ENCODE measurements at regions not wholly inside any gene's neighbourhood (a gene's known extent, or its start where the extent isn't known, plus 50 kb on each side); places are given as distances from the start of the nearest gene placed in this dataset.
"Not testable (repeated sequence)": the region's sequence is repeated elsewhere in the genome, so short reads cannot be mapped to it uniquely, and the experiment has no call there.

DNA sequence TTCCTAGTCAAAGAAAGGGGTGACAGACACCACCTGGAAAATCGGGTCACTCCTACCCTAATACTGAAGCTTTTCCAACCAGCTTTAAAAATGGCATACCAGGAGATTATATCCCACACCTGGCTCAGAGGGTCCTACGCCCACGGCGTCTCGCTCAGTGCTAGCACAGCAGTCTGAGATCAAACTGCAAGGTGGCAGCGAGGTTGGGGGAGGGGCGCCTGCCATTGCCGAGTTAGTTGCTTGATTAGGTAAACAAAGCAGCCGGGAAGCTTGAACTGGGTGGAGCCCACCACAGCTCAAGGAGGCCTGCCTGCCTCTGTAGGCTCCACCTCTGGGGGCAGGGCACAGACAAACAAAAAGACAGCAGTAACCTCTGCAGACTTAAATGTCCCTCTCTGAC lies 127.1 kb downstream of the NXPE2 start:
- not testable (repeated sequence) for DNase-seq

DNA sequence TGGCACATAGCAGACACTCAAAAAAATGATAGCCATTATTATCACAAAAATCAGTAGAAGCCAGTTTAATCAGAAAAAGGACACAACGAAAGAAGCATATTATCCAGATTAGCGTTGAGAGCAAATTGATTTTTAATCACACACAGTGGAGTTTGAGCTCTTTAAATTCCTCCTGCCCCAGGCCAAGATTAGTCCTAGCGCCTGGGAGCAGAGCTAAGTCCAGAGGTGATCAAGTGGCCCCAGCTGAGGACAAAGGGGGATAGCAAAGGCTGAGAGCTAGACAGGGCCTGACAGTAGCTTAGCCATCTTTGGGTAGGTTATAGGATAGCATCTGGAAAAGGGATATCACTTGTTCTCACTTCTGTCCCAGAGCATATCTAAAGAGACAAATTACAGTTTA lies 133.6 kb downstream of the NXPE2 start:
- no peak for DNase-seq

DNA sequence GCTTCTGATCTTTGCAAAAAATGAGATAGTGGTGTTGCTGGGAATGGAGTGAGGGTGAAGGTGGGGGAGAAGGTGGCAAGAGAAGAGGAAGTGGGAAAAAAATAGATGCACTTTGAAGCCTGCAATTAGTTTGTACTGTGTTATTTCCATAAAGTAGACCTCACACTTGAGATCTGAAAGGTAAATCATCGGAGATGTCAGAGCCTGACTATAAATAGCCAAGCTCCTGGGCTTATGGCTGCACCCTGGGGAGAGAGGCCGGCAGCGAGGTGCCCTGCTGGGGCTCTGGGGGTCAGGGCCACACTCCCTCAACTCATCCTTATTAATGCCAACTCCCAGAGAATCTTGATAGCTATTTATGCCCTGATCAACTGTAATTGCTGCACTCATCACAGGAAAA lies 134.4 kb downstream of the NXPE2 start:
- DNase-seq = no peak

GRCh38 chr11:114813189-114813718 lies 134.9 kb downstream of the NXPE2 start:
- DNase-seq = no peak

GRCh38 chr11:114815176-114815575 lies 136.8 kb downstream of the NXPE2 start:
- no peak for DNase-seq

DNA sequence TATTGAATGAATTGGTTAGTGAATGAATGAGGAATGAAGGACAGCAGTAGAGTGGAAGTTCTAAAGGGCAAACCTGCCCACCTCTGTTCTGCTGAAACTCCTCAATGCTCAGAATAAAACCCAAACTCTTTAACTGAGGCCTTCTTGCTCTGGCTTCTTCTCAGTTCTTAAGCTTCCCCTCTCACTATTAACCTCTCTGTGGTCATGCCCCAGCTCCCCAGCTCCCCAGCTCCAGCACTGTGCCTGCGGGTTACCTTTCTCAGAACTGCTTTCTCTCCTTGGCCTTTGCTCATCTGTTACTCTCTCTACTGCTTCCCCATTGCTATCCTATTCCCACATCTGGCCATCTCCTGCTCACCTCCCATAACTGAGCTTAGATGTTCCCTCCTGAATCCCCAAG lies 137.4 kb downstream of the NXPE2 start:
- no peak for DNase-seq

- DNase-seq = no peak
These were observed 138.5 kb downstream of the NXPE2 start for GRCh38 chr11:114816791-114817190.

DNA sequence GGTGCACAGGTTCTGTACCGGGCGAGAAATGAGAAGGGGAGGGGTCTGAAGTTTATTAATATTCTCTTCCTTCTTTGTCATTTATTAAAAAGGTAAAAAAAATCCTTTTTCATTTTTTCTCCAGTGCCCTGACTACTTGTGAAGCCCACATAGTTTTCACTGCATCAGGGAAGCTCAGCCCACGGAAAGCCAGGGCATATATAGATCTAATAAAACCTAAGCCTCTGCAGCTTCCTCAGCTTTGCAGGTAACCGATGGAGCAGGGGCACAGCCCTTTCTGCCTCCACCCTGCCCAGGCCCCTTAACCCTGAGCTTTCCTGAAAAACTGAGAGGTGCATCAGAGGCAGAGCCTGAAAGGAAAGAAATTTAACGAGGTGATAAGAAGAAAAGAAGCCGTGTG lies 140.1 kb downstream of the NXPE2 start:
- DNase-seq = no peak

DNA sequence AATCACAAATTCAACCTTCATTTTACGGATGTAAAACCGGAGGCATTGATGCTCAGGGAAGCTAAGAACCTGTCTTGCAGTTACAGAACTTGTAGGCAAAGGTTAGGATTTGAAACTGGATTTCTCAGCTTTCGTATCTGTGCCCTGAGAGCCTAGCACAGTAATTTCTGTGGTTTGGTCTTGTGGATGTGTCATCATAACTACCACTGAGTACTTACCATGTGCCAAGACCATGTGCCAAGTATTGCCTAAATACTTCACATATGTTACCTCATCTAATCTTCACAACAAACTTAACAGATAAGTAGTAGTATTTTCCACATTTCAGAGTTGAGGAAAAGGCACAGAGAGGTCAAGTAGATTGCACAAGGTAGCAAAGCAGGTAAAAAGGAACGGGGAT lies 140.7 kb downstream of the NXPE2 start:
- DNase-seq = no peak

GRCh38 chr11:114820621-114821020 lies 142.3 kb downstream of the NXPE2 start:
- no peak for DNase-seq

DNA sequence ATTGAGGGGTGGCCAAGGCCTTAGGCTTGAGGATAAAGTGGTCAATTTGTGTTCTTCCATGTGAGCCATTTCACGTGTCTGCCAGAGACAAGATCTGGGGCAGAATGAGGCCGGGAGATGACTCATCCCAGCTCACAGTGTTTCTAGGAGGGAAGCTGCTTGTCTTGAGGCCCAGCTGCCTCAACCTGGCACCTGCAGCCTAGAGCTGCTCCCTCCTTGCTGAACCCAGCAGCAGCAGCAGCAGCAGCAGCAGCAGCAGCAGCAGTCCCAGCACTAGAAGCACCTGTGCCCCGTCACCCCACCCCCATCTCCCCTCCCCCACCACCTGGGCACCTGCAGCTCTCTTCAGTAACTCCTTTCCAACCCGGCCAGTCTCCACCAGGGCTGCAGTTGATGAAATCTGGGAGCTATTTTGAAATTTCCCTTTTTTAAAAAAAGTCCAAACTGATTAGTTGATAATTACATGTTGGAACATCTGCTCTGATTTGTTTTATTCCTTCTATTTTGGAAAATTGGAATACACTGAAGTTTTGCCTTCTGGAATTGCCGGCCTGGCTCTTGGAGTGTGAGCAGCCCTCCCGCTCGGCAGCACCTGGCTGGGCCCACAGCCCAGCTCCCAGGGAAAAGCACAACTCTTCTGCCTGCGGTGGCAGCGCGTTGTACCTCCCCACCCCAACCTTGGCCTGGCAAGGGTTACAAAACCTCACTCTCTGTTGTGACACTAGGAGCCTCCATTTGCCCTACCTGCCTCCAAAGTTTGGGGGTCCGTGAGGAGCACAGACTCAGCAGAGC lies 143.5 kb downstream of the NXPE2 start:
- DNase-seq = no peak

GRCh38 chr11:114826910-114827442 lies 148.6 kb downstream of the NXPE2 start:
- no peak for DNase-seq

DNA sequence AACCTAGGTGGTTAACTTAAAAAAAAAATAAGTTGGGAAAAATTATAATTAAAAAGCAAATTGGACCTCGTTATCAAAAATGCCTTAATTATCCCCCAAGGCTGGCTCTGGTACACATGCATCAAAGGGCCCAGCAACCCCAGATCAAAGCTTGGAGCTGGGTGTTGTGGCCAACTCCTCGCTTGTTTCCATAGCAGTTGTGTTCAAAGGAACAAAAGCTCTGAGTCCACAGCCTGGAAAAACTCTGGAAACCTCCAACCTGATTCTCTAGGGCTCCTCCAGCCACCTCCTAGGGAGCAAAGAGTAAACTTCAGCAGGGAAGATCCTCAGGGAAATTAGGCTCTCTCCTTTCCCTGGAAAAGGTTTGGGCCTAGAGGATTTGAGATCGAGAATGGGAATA lies 149.4 kb downstream of the NXPE2 start:
- DNase-seq = no peak

- DNase-seq = no peak
These were observed 154.3 kb downstream of the NXPE2 start for GRCh38 chr11:114832532-114833125.

DNA sequence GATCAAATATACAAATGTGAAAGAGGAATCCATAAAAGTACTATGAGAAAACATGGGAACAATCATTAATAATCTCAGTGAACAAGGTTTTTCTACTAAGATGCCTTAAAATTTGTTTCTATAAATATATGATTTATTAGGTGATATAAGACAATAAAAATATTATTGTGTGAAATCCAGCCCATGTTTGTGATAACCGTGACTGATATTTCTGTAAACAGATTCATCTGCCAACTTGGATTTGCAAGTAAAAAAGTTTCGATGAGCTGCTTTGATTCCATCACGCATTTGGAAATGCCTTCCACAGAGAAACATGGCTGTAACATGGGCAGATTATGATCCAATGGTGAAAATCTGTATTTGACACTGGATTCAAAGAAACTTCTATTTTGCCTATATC lies 157.8 kb downstream of the NXPE2 start:
- peak; percentile 28 to 40 for DNase-seq

DNA sequence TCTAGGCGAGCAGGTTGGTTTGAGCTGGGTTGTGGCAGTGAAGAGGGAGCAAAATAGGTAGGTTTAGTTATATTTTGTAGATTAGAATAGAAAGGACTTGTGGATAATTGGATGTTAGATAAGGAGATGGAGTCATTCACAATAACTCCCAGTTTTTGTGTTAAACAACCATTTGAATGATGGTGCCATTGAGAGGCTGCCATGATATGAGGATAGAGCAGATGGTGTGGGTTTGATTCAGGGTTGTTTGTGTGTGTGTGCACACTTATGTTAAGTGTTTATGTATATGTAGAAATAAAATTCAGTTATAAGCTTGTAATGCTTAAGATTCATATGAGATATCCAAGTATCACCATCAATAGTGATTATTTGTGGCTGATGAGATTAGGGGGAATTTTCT lies 166.6 kb downstream of the NXPE2 start:
- DNase-seq = no peak

DNA sequence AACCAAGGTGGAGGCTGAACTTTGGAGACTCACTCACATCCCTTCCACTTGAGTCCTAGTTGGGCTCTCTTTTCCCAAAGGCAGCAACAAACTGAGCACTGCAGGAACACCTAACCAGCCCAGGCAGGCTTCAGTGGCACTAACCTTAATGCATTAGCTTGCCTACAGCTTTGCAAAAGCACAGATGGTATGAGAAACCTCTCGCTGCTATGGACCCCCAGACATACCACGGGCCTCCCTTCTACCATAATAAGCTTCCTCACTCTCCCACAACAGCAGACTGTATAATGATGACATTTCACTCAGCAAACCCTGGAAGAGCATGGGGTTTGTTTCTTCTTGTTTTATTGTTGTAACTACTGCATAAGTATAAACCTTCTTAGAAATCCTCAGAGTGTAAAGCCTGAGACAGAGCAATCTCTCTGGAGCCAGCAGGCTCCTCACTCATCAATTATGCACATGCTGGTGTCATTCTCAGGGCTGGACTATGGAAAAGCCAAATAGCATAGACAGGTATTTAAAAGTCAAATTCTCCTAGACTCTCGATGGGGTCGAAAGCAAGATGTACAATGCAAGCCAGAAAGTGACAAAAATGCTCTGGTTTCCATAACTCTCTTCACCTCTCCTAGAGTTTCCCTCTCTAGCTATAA lies 167.6 kb downstream of the NXPE2 start:
- DNase-seq = no peak

- peak; percentile 74 to 76 for DNase-seq
These were observed 168.1 kb downstream of the NXPE2 start for GRCh38 chr11:114846416-114846791.

- DNase-seq = no peak
These were observed 169.1 kb downstream of the NXPE2 start for GRCh38 chr11:114847306-114847975.

DNA sequence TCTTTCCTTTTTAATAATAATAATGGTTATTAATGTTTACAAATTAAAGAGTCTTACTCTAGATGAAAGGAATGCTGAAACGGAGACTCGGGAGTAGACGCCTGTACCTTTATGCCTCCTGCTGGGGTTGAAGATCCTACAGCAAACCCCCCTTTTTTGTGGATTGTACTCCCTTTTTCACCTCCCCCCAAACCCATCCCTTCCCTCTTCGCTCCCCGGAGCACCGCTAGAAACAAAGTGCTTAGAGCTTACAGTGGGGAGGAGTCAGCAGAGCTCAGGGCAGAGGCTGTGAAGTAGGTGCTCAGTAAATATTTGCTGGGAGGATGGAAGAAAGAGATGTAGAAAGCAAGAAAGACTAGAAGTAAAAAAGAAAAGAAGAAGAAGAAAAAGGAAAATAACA lies 169.7 kb downstream of the NXPE2 start:
- no peak for DNase-seq

DNA sequence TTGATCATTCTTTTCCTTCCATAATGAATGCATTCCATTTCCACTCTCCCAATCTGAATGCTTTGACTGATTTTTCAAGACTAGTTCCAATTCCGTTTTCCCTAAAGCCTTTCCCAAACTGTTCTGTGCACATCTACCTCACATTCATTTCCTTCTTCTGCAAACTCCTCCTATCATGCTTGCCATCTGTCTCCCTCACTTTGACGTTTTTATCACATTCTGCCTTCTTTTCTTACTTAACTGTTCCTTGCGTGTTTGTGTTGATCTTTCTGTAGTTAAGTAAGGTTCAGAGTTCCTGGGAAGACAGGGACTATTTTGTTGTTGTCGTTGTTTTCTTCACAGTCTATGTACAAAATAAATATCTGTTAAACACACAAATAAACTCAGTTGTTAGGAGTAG lies 179.0 kb downstream of the NXPE2 start:
- DNase-seq = no peak

DNA sequence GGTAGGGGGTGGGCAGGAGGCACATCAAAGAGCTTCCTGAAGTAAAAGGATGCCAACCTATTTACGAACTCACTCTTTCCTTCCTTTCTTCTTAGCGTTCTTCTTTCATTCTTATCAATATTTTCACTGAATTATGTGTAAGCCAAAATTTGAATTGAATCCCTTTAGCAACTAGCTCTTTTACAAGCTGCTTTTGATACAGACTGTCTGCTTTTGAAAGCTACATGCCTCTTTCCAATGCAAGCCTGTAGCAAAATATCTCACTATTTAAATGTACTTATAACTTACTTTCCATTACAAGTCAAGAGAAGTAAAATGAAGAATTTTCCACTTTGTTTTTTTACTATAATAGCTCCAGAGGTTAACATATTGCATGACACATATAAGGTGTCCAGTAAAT lies 186.6 kb downstream of the NXPE2 start:
- peak; percentile 11 to 45 for DNase-seq

Measured in right lung (tissue), 2 donors.